GM19324 (cell line): ENCODE measurements at regions not wholly inside any gene's neighbourhood (a gene's known extent, or its start where the extent isn't known, plus 50 kb on each side); places are given as distances from the start of the nearest gene placed in this dataset.

Experiments
- ATAC-seq: cut with Tn5 transposase; IDR thresholded peaks from one replicate; pipeline ENCODE4 v1.9.1; 2021; ENCODE audit warnings: mild to moderate bottlenecking, moderate library complexity; ENCODE audit not compliant: unreplicated experiment, low FRiP score

DNA sequence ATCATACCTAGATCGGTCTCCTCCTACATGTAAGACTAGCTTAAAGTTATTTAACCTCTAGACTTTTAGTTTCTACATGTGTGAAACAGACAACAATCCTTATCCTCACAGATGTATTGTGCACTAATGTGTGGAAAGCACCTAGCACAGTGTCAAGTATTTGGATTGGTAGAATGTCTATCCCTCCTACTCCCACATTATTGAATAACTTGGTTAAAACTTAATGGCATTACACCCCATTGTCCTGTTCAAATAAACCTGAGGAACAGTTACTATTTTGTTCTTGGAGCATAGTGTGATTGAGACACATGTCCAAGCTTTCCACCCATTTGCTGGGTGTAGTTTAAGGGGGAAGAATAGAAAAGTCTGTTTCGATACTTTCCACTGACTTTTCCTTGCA lies 208.8 kb upstream of the JUN start:
- no peak for ATAC-seq

DNA sequence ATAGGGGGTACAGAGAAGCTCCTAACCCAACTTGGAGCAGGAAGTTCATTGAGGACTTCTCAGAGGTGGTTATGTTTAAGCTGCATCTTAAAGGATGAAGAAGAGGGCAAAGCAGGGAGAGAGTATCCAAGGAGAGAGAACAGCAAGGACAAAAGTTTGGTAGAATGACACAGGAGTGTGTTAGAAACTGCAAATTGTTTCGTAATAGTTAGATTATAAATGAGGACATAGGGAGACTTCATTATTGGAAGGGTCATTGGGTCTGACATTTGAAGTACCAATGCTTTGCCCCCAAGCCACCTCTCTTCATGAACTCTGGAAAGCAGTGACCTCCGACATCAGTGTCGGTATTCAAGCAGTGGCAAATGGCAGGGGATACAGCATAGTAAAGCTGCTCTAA lies 209.6 kb upstream of the JUN start:
- ATAC-seq: no peak

DNA sequence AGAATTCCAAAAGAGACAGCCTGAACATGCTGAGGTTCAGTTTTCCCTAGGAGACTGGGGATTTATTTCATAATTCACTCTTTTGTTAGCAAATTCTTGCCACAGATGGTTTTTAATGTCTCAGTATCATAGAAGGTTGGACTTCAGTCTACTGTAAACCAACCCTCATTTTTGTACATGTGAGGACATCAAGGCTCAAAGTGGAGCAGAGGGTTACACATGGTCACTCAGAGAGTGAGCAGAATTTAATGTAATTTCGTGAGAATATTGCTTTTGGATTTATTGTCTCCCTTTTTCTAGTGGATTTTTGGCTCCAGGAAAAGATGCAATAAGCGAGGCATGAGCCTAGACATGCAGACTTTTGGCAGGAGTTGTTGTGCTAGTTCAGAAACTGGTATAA lies 210.8 kb upstream of the JUN start:
- no peak for ATAC-seq

GRCh38 chr1:58996341-58997059 lies 212.7 kb upstream of the JUN start:
- ATAC-seq: no peak

DNA sequence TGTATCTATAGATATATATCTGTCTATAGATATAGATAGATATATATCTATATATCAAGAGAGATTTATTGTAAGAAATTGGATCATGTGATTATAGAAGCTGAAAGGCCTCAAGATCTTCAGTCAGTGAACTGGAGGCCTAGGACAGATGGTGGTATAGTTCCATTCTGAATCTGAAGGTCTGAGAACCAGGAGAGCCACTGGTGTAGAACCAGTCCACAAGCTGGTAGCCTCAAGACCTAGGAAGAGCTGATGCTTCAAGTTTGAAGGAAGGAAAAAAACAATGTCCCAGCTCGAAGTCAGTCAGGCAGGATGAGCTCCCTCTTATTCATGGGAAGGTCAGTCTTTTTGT lies 213.2 kb upstream of the JUN start:
- ATAC-seq: no peak

DNA sequence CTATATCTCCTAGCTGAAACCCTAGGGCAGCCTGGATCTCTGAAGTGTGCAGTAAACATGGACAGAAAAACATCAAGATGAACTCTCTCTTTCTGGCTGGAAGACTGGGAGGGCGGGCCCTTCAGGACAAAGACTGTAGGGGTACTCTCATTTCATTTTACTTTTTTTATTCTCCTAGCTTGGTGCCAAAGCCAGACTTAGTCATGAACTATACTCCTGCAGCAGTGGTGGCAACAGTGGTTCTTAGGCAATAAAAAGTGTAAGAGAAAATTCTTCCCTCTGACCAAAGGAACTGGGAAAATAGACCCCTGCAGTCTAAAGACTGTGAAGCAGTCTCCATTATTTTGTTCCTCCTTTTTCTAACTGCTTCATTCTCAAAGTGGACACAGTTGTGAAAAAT lies 213.8 kb upstream of the JUN start:
- no peak for ATAC-seq

- ATAC-seq: no peak
These were observed 215.8 kb upstream of the JUN start for GRCh38 chr1:58999676-59000075.

DNA sequence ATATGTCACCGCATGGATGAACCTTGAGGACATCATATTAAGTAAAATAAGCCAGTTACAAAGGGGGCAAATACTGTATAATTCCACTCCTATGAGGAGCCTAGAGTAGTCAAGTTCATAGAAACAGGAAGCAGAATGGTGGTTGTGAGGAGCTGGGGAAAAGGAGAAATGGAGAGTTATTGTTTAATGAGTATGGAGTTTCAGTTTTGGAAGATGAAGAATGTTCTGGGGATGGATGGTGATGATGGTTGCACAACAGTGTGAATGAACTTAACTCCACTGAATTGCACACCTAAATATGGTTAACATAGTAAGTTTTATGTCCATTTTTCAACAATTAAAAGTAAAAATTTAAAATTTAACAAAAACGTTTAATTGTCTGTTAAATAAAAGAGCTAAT lies 220.9 kb upstream of the JUN start:
- ATAC-seq: no peak

GRCh38 chr1:59005491-59006288 lies 221.8 kb upstream of the JUN start:
- ATAC-seq: peak; percentile 70

- no peak for ATAC-seq
These were observed 222.4 kb upstream of the JUN start for GRCh38 chr1:59006289-59006658.

DNA sequence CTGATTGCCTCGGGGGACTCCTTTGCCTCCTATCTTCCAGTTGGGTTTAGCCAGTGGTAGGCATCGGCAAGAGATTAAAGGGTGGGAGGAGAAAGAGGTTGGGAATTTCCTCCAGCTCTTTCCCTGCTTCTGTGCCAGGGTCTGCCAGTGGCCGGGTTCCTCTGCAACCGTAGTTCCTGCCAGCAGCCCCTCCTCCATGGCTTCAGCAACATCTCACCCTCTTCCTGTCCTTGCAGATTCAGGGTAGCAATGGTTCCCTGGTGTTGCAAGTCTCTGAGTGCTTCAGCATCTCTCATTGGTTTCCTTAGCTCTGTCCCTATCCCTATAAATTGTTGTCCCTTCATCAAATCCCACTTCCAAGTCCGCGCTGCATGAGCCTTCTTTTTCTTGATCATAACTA lies 223.1 kb upstream of the JUN start:
- no peak for ATAC-seq

DNA sequence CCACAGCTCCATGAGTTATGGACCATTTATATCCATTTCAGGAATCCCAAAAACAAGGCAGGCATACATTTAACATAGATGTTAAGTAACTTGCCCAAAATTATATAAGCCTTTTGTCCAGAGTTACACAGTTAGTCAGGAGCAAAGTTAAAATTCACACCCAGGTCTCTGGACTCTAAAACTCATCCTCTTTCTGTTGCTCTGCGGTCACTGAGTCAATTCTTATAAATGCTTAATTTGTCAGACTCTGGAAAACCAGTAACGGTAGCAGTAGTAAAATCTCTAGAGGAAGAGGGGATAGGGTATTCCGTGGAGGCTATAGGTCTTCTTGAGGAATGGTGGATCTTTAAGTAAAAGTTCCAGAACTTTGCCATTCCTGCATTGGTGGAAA lies 223.6 kb upstream of the JUN start:
- ATAC-seq: no peak

- ATAC-seq: no peak
These were observed 224.2 kb upstream of the JUN start for GRCh38 chr1:59007820-59008598.

DNA sequence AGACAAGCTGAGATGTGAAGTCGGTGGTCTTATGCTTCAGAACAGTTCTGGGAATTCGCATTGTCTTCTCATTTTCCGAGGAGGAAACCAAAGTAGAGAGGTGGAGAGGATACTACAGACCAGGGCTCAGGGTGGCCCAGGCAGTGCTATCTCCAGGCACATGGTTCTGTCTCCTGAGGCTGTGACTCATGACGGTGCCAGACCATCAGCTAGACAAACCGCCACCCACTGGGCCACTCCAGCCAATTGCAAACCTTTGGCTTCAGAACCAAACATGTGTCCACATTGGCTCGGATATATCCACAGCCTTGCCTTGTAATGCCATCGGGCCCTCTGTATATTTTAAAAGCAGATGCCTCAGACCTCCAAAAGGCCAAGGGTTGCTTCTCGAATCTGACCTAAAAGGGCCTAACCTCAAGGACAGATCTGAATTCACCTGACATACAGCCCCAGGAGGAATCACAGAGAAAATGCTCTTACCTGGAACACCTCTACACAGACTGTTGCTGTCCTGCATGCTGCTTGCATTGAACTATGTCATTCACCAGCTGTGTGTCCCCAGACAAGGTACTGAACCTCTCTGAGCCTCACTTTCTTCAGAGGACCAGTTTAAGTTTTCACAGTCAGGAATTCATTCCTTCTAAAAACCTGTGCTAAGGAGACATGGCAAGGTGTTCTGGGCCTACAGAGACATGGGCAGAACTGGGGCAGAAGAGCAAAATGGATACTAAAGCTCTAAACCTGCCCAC lies 224.9 kb upstream of the JUN start:
- no peak for ATAC-seq

DNA sequence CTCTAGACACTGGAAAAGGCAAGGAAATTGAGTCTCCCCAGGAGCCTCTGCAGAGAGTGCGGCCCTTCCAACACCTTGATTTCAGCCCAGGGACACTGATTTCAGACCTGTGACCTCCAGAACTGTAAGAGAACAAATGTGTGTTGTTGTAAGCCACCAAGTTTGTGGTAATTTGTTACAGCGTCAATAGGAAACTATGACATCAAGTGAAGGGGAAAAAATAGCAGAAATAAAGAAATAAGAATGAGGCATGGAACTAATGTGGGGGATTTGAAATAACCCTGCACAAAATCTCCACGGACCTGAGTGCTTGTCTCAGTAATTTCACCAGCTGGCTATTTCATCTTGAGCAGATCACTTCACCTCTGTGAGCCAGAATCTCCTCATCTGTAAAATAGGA lies 227.8 kb upstream of the JUN start:
- no peak for ATAC-seq

GRCh38 chr1:59012378-59012777 lies 228.5 kb upstream of the JUN start:
- ATAC-seq: no peak

DNA sequence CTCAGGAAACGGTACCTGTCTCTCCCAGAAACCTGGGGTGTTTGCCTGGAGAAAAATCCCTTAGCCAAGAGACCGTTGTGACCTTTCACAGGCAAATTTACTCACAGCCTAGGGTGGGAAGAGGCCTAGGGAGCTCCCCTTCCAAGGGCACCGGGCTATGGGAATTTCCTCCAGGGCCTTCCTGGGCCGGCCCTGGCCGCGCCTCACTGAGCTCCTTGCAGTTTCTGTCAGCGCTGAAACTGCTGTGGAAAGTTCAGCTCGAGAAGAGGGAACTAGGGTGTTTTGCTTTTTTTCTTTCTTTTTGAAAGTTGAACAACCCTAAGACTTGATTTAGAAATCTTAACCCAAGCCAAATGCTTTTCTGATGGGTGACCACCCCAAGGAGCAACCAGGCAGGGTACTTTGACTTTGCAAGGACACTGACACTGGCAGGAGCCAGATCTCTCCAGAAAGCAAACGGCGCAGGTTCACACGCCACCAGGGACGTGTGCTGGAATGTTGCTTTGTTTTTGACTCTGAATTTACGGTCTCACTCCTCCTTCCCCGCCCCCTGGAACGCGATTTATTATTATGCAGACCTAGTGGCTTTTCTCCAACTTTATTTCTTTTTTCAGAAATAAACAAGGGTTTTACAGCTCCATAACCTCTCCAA lies 229.6 kb upstream of the JUN start:
- ATAC-seq: peak; percentile 58

DNA sequence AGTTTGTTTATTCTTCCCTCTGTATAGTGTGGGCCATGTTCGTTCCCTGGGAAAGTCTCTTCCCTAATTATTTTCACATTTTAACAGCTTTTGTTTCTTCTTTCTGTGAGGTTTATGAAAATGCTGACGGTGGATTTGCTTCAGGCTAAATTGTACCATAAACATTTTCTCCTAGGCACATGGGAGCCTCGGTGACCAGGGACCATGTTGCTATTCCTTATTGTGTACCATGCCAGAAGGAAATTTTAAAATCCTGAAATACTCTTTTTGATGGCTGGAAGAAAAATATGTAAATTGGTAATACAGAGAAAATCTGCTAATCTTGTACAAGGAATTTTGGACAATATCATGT lies 230.1 kb upstream of the JUN start:
- ATAC-seq: no peak

DNA sequence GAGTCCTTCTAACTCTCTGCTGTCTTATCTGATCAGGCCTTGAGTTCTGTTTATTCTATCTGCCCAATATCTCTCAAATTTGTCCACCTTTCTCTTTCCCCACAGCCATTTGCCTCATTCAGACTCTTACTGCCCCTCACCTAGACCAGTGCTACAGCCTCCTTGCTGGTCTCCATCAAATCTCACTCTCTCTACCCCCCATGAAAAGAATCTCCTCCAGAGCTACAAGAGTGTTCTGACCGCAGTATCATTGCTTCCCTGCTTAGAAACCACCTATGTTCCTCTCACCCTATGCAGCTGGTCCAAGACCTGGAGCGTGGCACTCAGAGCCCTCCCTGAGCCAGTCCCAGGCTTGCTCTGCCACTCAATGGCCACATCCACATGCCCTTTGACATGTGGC lies 231.0 kb upstream of the JUN start:
- ATAC-seq: no peak

DNA sequence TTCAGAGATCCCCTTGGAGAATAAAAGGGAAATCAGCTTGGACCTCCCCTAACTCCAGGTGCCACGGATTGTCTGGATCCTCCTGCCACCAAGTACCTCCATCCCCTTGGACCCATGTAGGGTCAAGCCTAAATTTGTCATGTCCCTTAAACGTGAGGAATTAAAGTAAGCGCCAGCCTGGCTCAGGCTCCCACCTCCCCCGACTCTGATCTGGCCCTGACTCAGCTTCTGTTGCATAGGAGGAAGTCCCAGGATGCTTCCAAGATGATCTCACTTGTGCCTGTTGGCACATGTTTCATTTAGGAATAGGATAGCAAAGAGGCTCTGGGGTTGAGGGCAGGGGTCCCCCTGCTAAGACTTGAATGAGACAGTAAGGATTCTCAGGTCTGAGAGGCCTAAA lies 231.9 kb upstream of the JUN start:
- ATAC-seq: no peak

DNA sequence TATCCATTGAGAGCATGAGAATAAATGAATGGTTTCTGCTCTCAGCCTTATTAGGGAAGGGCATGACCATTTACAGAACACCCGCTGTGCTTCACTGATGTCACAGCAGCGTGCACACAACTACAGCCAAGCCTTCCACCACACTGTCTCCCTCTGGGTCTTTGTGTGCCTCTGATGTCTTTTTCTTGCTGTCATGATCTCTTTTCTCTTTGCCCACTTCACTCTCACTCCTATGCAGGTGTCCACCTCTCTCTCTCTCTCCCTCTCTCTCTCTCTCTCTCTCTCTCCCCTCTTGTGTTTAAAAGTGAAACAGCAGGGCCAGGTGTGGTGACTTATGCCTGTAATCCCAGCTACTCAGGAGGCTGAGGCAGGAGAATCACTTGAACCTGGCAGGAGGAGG lies 232.5 kb upstream of the JUN start:
- ATAC-seq: no peak
